ENCODE measurements at regions not wholly inside any gene's neighbourhood (a gene's known extent, or its start where the extent isn't known, plus 50 kb on each side); places are given as distances from the start of the nearest gene placed in this dataset.
"Not testable (repeated sequence)": the region's sequence is repeated elsewhere in the genome, so short reads cannot be mapped to it uniquely, and the experiment has no call there.

DNA sequence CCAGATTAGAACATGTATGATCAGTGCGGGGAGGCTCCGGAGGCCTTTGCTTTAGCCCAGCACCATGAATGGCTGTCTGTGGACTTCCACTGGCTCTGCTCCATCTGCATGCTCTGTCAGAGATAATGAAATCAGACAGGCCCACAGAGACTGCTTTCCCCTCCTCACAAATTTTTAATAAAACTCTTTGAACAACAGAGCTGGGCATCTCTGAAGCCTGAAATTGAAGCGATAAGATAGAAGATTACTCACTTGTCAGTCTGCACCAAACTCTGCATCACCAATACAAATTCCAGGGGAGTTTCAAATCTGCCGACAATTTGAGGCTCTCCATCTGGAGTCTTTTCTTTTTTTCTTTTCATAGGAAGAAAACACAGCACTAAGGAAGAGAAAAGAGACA is 110.0 kb downstream of the DYRK2 start:
- DNase-seq (ENCODE audit: insufficient read length, low spot score) (no peak), FAIRE-seq (no peak)

DNA sequence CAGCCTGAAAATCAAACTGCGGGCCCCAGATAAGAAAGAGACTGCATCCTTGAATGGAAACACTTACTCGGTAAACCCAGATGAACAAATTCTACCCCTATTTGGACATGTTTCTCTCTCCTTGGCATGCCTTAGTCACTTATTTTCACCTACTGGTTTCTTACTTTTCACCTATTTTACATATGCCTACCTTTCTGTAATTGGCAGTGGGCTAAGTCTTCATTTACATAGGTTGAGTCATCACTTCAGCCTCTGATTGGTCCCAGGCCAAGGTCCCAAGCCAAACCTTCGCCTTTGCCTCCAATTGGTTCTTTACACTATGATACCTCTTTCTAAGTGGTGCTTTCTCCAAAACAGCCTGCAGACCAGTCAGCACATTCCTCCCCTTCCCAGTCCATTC is 111.3 kb downstream of the DYRK2 start:
- FAIRE-seq (no peak), DNase-seq (ENCODE audit: insufficient read length, low spot score) (no peak)

- DNase-seq (ENCODE audit: insufficient read length, low spot score) (no peak), FAIRE-seq (no peak)
These were observed 112.2 kb downstream of the DYRK2 start for GRCh38 chr12:67760586-67761275.

- FAIRE-seq (no peak), DNase-seq (ENCODE audit: insufficient read length, low spot score) (no peak)
These were observed 113.0 kb downstream of the DYRK2 start for GRCh38 chr12:67761566-67761965.

DNA sequence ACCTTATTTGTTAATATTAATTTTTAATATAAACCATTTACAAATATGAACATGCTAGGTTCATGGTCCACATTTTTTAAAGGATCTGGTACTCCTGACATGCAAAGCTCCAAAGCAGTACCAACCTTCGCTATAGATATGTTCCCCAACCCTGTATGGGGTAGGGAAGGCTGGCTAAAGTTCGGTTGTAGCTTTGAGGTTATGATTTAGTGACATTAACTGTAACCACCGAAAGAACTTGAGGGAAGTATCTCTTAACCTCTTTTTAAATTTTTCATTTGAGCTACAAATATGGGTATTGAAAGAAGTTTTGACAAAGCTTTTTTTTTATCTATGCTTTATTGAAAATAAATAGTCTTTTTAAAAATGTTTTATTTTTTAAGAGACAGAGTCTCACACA is 115.5 kb downstream of the DYRK2 start:
- no peak for DNase-seq (ENCODE audit: insufficient read length, low spot score)
- FAIRE-seq, result no peak

- FAIRE-seq, result no peak
- no peak for DNase-seq (ENCODE audit: insufficient read length, low spot score)
These were observed 116.5 kb downstream of the DYRK2 start for GRCh38 chr12:67764946-67765619.

- DNase-seq (ENCODE audit: insufficient read length, low spot score), result no peak
- no peak for FAIRE-seq
These were observed 117.5 kb downstream of the DYRK2 start for GRCh38 chr12:67765776-67766766.

DNA sequence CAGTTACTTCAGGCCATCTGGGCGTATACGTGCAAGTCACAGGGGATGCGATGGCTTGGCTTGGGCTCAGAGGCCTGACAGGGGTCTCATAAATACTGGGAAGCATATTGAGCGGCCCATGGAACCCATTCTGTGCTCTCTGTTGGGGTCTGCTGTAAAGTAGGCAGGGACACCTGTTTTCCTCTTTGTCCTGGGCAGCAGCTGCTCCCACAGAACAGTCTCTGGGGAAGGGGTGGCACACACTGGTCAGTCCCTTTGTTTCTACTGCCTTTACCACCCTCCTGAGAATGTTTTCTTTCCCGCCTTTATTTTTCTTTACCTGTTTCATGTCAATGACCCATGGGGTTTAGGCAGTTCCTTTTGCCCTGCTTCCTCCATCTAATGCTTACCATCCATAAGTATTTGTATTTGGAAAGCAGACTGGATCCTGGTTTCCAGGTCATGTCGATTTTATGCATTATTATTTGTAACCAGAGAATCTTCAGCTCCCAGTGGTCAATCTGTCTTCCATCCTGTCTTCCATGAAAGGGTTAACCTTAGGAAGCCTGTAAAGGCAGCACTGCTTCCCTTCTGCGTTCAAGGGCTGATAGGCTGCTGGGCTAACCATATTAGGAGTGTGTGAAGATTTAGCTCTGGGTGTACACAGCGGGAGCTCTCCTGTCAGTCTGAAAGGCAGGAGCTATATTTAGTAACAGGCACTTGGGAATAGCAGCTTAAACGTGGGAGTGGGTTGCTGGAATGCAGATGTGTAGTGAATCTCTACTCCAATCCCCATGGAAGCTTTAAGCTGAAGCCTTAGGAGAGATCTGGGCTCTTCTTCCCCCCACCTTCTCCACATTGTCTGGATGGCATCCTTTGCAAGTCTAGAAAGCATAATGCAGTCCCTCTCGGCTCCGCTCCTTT is 124.0 kb downstream of the DYRK2 start:
- DNase-seq (ENCODE audit: insufficient read length, low spot score) (no peak), FAIRE-seq (no peak)

- no peak for DNase-seq (ENCODE audit: insufficient read length, low spot score)
- no peak for FAIRE-seq
These were observed 125.4 kb downstream of the DYRK2 start for GRCh38 chr12:67773896-67774295.

GRCh38 chr12:67774983-67775587 is 126.5 kb downstream of the DYRK2 start:
- FAIRE-seq, result no peak

GRCh38 chr12:67780580-67781084 is 132.1 kb downstream of the DYRK2 start:
- no peak for DNase-seq (ENCODE audit: insufficient read length, low spot score)

More at GRCh38 chr12:67774983-67775587, 126.5 kb downstream of the DYRK2 start:
- no peak for DNase-seq (ENCODE audit: insufficient read length, low spot score)

GRCh38 chr12:67782573-67782972 is 134.0 kb downstream of the DYRK2 start:
- FAIRE-seq, result no peak

More at GRCh38 chr12:67780580-67781084, 132.1 kb downstream of the DYRK2 start:
- no peak for FAIRE-seq

GRCh38 chr12:67783393-67783792 is 134.8 kb downstream of the DYRK2 start:
- DNase-seq (ENCODE audit: insufficient read length, low spot score) (no peak), FAIRE-seq (no peak)

More at GRCh38 chr12:67782573-67782972, 134.0 kb downstream of the DYRK2 start:
- DNase-seq (ENCODE audit: insufficient read length, low spot score), result no peak

DNA sequence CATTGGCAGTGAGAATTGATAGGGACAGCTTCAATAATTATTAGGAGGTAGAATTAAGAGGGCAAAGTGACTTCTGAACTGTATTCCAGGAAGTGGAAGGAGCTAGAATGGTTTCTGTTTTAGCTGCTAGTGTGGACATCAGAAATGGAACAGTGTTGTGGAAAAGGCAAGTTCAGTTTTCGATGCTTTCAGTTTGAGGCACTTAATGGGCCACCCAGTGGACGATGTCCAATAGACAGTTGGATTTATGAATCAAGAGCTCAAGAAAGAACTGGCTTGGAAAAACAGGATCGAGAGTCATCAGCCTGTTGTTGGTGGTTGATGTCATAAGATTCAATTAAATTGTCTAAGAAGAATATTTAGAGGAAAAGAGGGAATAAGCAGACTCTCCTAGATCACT is 136.3 kb downstream of the DYRK2 start:
- DNase-seq (ENCODE audit: insufficient read length, low spot score), result no peak
- no peak for FAIRE-seq

DNA sequence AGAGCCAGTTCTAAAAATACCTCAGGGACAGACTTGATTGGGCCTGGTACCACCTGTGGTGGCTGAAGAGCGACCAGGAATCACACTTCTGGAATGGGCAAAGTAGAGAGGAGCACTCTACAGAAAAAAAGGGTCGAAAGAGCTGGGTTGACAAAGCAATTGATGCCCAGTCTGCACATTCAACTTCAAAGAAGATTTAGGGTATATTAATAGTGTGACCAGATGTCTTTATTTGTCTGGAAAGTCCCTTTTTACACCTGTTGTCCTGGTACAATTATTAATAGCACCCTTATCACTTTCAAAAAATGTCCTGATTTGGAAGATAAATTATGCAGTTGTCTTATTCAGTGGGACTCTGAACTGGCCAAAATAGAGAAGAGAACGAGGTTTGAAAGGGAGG is 137.5 kb downstream of the DYRK2 start:
- DNase-seq (ENCODE audit: insufficient read length, low spot score) (no peak), FAIRE-seq (no peak)

- DNase-seq (ENCODE audit: insufficient read length, low spot score) (no peak), FAIRE-seq (no peak)
These were observed 139.6 kb downstream of the DYRK2 start for GRCh38 chr12:67788118-67788517.

- no peak for FAIRE-seq
These were observed 140.7 kb downstream of the DYRK2 start for GRCh38 chr12:67789266-67789665.

GRCh38 chr12:67790660-67791059 is 142.1 kb downstream of the DYRK2 start:
- FAIRE-seq (no peak), DNase-seq (ENCODE audit: insufficient read length, low spot score) (no peak)

More at GRCh38 chr12:67789266-67789665, 140.7 kb downstream of the DYRK2 start:
- no peak for DNase-seq (ENCODE audit: insufficient read length, low spot score)

DNA sequence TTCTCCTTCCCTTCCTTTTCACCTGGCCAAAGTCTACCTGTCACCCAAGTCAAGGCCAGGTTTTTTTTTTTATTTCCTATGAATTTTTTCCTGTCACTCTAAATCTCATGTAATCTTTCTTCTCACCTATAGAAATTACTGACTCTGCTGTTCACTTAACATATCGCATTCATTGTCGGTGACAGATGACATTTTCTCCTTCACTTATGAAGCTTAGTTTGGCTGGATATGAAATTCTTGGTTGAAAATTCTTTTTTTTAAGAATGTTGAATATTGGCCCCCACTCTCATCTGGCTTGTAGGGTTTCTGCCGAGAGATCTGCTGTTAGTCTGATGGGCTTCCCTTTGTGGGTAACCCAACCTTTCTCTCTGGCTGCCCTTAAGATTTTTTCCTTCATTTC is 142.8 kb downstream of the DYRK2 start:
- FAIRE-seq, result not testable (repeated sequence)

More for the DNA sequence above, 142.8 kb downstream of the DYRK2 start:
- DNase-seq (ENCODE audit: insufficient read length, low spot score), result not testable (repeated sequence)
